T-cell (primary cell): ENCODE measurements at regions not wholly inside any gene's neighbourhood (a gene's known extent, or its start where the extent isn't known, plus 50 kb on each side); places are given as distances from the start of the nearest gene placed in this dataset.

Experiments
- ATAC-seq, 4 experiments: fragments of 200-7000 bp in 3 of 4; fragments of 150-1000 bp in 1 of 4; cut with Tn5 transposase; replicated peaks in 1 of 4; 1 replicate in 3 of 4; 2 replicates in 1 of 4; pipeline ENCODE4 v1.10.0; 2021; ENCODE audit warnings: moderate library complexity in 3 of 4, mild to moderate bottlenecking in 2 of 4, moderate number of reproducible peaks in 1 of 4
- CTCF ChIA-PET, 2 donors: fragments of 300-600 bp; sonication (Branson Sonifier 250); formaldehyde crosslinking; loops; one replicate each; lab custom pipeline; 2022; ENCODE audit warnings: antibody characterized with exemption in 2 of 2; lab: Charles Lee
- POLR2A ChIA-PET, 2 donors: fragments of 300-600 bp; sonication (Branson Sonifier 250); formaldehyde crosslinking; loops; one replicate each; lab custom pipeline; 2022; ENCODE audit warnings: antibody characterized with exemption in 2 of 2; lab: Charles Lee
- DNase-seq, 35 experiments: peaks; one replicate each; pipeline versions ENCODE4 v3.0.0 to v3.0.0-alpha.2; 2013 to 2023
- H3K27ac ChIP-seq: one replicate; pipeline ENCODE4 v1.5.1; 2013; ENCODE audit warnings: low read length
- H3K27me3 ChIP-seq, 2 experiments: replicated peaks in 1 of 2; 1 replicate in 1 of 2; 2 replicates in 1 of 2; pipeline versions ENCODE4 v1.6.1 to v1.7.0; 2013; ENCODE audit warnings: low read length in 1 of 2, mixed read lengths in 1 of 2; ENCODE audit not compliant: control insufficient read depth in 2 of 2, insufficient read depth in 2 of 2; ENCODE audit errors: extremely low read depth in 1 of 2
- H3K36me3 ChIP-seq, 2 donors: 1 replicate in 1 of 2; 2 replicates in 1 of 2; pipeline versions ENCODE4 v1.6.1 to v1.7.0; 2013; ENCODE audit warnings: low read length in 1 of 2; ENCODE audit not compliant: control insufficient read depth in 2 of 2, insufficient read depth in 1 of 2; ENCODE audit errors: extremely low read depth in 1 of 2
- H3K4me1 ChIP-seq, 2 experiments: 1 replicate in 1 of 2; 2 replicates in 1 of 2; pipeline versions ENCODE4 v1.6.1 to v1.7.0; 2013; ENCODE audit warnings: low read length in 2 of 2, mixed read lengths in 1 of 2; ENCODE audit not compliant: insufficient read depth in 2 of 2, control insufficient read depth in 1 of 2; ENCODE audit errors: extremely low read depth in 1 of 2
- H3K4me3 ChIP-seq, 2 donors: 1 replicate in 1 of 2; 2 replicates in 1 of 2; pipeline versions ENCODE4 v1.5.1 to v1.7.0; 2013; ENCODE audit warnings: mild to moderate bottlenecking in 2 of 2, low read length in 1 of 2, moderate library complexity in 1 of 2; ENCODE audit not compliant: control insufficient read depth in 1 of 2; ENCODE audit errors: extremely low read depth in 1 of 2
- H3K9me3 ChIP-seq: 2 replicates; pipeline ENCODE4 v1.7.0; 2013
- H3K27ac Mint-ChIP-seq, 2 donors: one replicate each; pipeline ENCODE4 v1.8.0; 2020 to 2021; ENCODE audit warnings: mild to moderate bottlenecking in 2 of 2, mixed read lengths in 2 of 2
- H3K27me3 Mint-ChIP-seq, 2 donors: one replicate each; pipeline ENCODE4 v1.8.0; 2021 to 2022; ENCODE audit warnings: mixed read lengths in 2 of 2
- H3K36me3 Mint-ChIP-seq: one replicate; pipeline ENCODE4 v1.8.0; 2021; ENCODE audit warnings: mixed read lengths
- H3K4me1 Mint-ChIP-seq, 3 donors: one replicate each; pipeline ENCODE4 v1.8.0; 2020 to 2022; ENCODE audit warnings: mixed read lengths in 3 of 3, mild to moderate bottlenecking in 1 of 3
- H3K4me3 Mint-ChIP-seq, 3 donors: one replicate each; pipeline ENCODE4 v1.8.0; 2020 to 2022; ENCODE audit warnings: mild to moderate bottlenecking in 3 of 3, mixed read lengths in 3 of 3, moderate library complexity in 3 of 3
- H3K9me3 Mint-ChIP-seq, 3 donors: one replicate each; pipeline ENCODE4 v1.8.0; 2020 to 2022; ENCODE audit warnings: mixed read lengths in 3 of 3
- WGBS: methylation state at CpG from one replicate; pipeline ENCODE4 v1.1.5; 2013; ENCODE audit warnings: missing lambda C conversion rate; ENCODE audit not compliant: insufficient coverage; 5-methylcytosine and 5-hydroxymethylcytosine counted together

DNA sequence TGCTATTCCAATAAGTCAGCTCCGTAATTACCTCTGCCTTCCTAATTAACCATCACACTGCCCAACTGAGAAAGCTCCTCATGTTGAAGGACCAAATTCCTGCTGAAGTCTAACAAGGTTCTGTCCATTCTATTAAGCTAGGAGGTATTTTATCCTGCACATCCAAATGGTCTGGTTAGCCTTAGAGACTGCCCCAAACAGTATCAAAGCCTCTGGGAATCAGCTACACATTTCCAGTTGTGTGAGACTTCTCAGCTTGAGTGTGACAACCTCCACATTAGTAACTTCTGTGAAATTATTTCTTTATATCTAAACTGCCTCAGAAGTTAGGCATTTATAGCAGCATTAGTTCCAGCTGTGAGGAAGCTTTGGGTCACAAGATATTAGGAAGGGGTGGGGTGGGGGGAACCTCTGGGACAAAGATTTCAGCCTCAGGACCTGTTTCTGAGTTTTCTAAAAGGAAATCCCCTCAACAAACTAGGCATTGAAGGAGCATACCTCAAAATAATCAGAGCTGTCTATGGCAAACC lies 150.5 kb upstream of the DUSP10 start:
- 100% methylated on average over 1 of the region's 1 CpG for WGBS

DNA sequence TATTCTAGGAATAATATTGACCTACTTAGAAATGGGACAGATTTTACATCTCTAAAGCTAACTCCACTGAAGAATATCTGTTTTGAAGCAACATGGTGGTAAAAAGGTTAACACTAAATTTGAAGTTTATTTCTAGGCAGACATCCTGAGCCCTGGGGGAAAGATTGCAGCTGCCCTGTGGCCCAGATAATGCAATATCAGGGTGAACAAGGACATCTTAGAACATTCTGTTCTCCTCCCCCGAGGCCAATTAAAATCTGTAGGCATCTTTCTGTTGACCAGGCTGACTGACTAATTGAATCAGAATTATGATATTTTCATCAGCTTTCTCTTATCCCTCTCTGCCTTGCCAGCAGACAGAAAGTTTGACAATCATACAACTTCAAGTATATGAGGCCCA lies 149.8 kb upstream of the DUSP10 start:
- Histone ChIP-seq H3K4me1 (no peaks in the 10 kb centered on the region), H3K36me3 (no peaks in the 10 kb centered on the region), H3K9me3 (no peaks in the 10 kb centered on the region), H3K4me3 (no peak overlapping the region), H3K27ac (no peak overlapping the region), H3K27me3 (no peaks in the 10 kb centered on the region)
- ATAC-seq, result no peak
- Mint-ChIP-seq H3K27me3 (peaks cover 6% of the 10 kb centered on the region in 2 donors), H3K36me3 (no peaks in the 10 kb centered on the region), H3K27ac (no peak overlapping the region), H3K4me1 (peaks cover 0 to 3% (median 0%) of the 10 kb centered on the region in 3 donors), H3K9me3 (no peaks in the 10 kb centered on the region), H3K4me3 (no peak overlapping the region)
- CTCF ChIA-PET, result interaction anchor here in 1 of 2 donors (0.7 kb wide), 1 partner anchor 13 kb away, joined by 3 read pairs; no protein-coding TSS in a partner anchor
- DNase-seq, result no peak
- POLR2A ChIA-PET, result interaction anchor here in 1 of 2 donors (0.7 kb wide), 1 partner anchor 260 kb away, joined by 6 read pairs; no protein-coding TSS in a partner anchor
- no CpG with 5 or more reads among the region's 1 CpG for WGBS

More for the DNA sequence above, 150.5 kb upstream of the DUSP10 start:
- DNase-seq (no peak), ATAC-seq (no peak)
- no peaks in the 10 kb centered on the region for H3K9me3 Mint-ChIP-seq
- H3K27ac Mint-ChIP-seq, result no peak overlapping the region
- H3K4me3 Mint-ChIP-seq, result no peak overlapping the region
- Histone ChIP-seq H3K36me3 (no peaks in the 10 kb centered on the region), H3K27ac (no peak overlapping the region), H3K27me3 (no peaks in the 10 kb centered on the region), H3K4me3 (no peak overlapping the region), H3K4me1 (no peaks in the 10 kb centered on the region), H3K9me3 (no peaks in the 10 kb centered on the region)
- H3K27me3 Mint-ChIP-seq, result peaks cover 6% of the 10 kb centered on the region in 2 donors
- POLR2A ChIA-PET, result interaction anchor here in 1 of 2 donors (0.7 kb wide), 1 partner anchor 261 kb away, joined by 6 read pairs; no protein-coding TSS in a partner anchor
- no peaks in the 10 kb centered on the region for H3K36me3 Mint-ChIP-seq
- H3K4me1 Mint-ChIP-seq, result peaks cover 0 to 3% (median 0%) of the 10 kb centered on the region in 3 donors
- CTCF ChIA-PET, result interaction anchor here in 1 of 2 donors (0.7 kb wide), 1 partner anchor 14 kb away, joined by 3 read pairs; no protein-coding TSS in a partner anchor

DNA sequence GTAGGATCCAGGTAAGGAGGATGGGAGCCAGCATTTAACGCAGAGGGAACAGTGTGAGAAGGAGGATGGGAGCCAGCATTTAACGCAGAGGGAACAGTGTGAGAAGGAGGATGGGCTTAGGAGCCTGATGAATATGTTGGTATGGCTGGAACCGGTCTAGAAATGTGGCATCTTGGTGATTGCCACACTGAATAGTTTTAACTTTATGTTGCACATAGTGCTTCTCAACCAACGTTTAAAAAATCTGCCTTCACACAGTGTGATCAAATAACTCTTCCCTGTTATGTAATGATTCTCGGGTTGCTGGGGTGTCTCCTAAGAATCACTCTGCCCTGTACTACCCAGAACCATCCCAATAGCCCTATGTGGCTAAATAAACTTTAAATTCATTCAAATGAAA lies 146.9 kb upstream of the DUSP10 start:
- CTCF ChIA-PET, result no interaction called here
- 88% methylated on average over 3 of the region's 5 CpGs for WGBS

DNA sequence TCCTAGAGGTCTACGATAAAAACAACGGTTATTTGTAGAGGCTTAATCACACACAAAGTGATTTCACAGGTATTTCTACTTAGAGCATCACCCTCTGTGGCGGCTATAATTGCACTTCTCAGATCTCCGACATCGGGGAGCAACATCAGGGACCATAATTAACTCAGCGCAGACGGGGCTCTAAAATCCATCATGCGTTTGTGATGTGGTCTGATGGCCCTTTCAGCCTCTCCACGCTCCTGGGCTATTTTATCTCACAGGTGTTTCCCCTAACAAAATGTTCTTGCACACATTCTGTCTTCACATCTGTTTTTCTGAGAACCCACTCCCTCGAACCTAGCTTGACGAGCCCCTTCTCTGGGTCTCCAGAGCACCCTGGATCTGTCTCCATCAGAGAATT lies 146.3 kb upstream of the DUSP10 start:
- no peaks in the 10 kb centered on the region for H3K27me3 ChIP-seq
- no peaks in the 10 kb centered on the region for H3K9me3 Mint-ChIP-seq
- DNase-seq (no peak), ATAC-seq (no peak)
- H3K27ac ChIP-seq, result no peak overlapping the region
- no peak overlapping the region for H3K4me3 ChIP-seq
- no peaks in the 10 kb centered on the region for H3K9me3 ChIP-seq
- 27% methylated on average over 9 of the region's 11 CpGs for WGBS
- H3K4me1 Mint-ChIP-seq, result peaks cover 0 to 3% (median 0%) of the 10 kb centered on the region in 3 donors
- no peaks in the 10 kb centered on the region for H3K4me1 ChIP-seq
- ChIA-PET POLR2A (no interaction called here), CTCF (interaction anchor here in 1 of 2 donors (0.6 kb wide), 1 partner anchor 18 kb away, joined by 4 read pairs; no protein-coding TSS in a partner anchor)
- no peak overlapping the region for H3K4me3 Mint-ChIP-seq
- H3K27me3 Mint-ChIP-seq, result peaks cover 6% of the 10 kb centered on the region in 2 donors
- H3K36me3 Mint-ChIP-seq, result no peaks in the 10 kb centered on the region
- no peaks in the 10 kb centered on the region for H3K36me3 ChIP-seq
- H3K27ac Mint-ChIP-seq, result no peak overlapping the region

More for the DNA sequence above, 146.9 kb upstream of the DUSP10 start:
- no peak overlapping the region for H3K27ac Mint-ChIP-seq
- H3K27me3 Mint-ChIP-seq, result peaks cover 6% of the 10 kb centered on the region in 2 donors
- Histone ChIP-seq H3K36me3 (no peaks in the 10 kb centered on the region), H3K9me3 (no peaks in the 10 kb centered on the region), H3K27me3 (no peaks in the 10 kb centered on the region), H3K4me1 (no peaks in the 10 kb centered on the region), H3K27ac (no peak overlapping the region), H3K4me3 (no peak overlapping the region)
- POLR2A ChIA-PET, result no interaction called here
- no peaks in the 10 kb centered on the region for H3K9me3 Mint-ChIP-seq
- H3K36me3 Mint-ChIP-seq, result no peaks in the 10 kb centered on the region
- DNase-seq, result no peak
- peaks cover 0 to 3% (median 0%) of the 10 kb centered on the region in 3 donors for H3K4me1 Mint-ChIP-seq
- no peak for ATAC-seq
- no peak overlapping the region for H3K4me3 Mint-ChIP-seq

DNA sequence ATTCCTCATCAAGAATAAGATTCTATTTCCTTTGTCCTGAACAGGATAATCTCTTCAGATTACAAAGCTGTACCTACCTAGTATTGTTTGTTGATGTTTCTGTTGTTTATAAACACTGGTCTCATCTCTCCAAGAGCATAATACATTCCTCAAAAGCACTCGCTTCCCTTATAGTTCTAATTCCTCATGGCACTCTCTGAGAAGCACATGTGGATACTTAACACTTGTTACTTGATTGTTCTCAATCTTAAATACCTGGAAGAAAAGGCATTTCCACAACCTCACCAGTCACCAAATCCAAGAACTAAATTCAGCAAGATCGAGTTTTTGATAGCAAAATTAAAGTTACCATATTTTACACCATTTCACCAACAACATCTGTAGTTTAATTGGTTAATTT lies 145.9 kb upstream of the DUSP10 start:
- H3K9me3 Mint-ChIP-seq, result no peaks in the 10 kb centered on the region
- CTCF ChIA-PET, result interaction anchor here in 1 of 2 donors (0.6 kb wide), 1 partner anchor 18 kb away, joined by 4 read pairs; no protein-coding TSS in a partner anchor
- ATAC-seq, result no peak
- Histone ChIP-seq H3K4me1 (no peaks in the 10 kb centered on the region), H3K9me3 (no peaks in the 10 kb centered on the region), H3K27ac (no peak overlapping the region), H3K36me3 (no peaks in the 10 kb centered on the region), H3K4me3 (no peak overlapping the region), H3K27me3 (no peaks in the 10 kb centered on the region)
- POLR2A ChIA-PET, result no interaction called here
- 80% methylated on average over 1 of the region's 2 CpGs for WGBS
- H3K4me3 Mint-ChIP-seq, result no peak overlapping the region
- DNase-seq, result no peak
- peaks cover 0 to 3% (median 0%) of the 10 kb centered on the region in 3 donors for H3K4me1 Mint-ChIP-seq
- no peaks in the 10 kb centered on the region for H3K36me3 Mint-ChIP-seq
- peaks cover 6% of the 10 kb centered on the region in 2 donors for H3K27me3 Mint-ChIP-seq
- no peak overlapping the region for H3K27ac Mint-ChIP-seq

DNA sequence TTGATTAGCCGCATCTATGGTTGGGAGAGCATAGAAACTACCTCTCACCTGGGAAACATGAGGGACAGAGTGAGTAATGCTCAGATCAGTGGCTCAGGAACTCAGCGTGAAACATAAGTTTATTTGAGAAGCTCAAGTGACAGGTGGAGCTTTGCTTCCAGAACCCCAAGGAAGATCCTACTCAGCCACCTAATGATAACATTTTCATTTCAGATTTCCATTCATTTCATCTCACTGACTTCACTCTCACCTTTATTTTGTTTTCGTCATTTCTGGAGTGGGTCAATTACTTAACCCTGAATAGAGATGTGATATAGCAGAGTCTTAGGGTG lies 145.5 kb upstream of the DUSP10 start:
- Histone ChIP-seq H3K27me3 (no peaks in the 10 kb centered on the region), H3K4me1 (no peaks in the 10 kb centered on the region), H3K9me3 (no peaks in the 10 kb centered on the region), H3K27ac (no peak overlapping the region), H3K36me3 (no peaks in the 10 kb centered on the region), H3K4me3 (no peak overlapping the region)
- ATAC-seq (no peak), DNase-seq (no peak)
- Mint-ChIP-seq H3K4me3 (no peak overlapping the region), H3K27me3 (peaks cover 6% of the 10 kb centered on the region in 2 donors), H3K27ac (no peak overlapping the region), H3K4me1 (peaks cover 0 to 3% (median 0%) of the 10 kb centered on the region in 3 donors), H3K36me3 (no peaks in the 10 kb centered on the region), H3K9me3 (no peaks in the 10 kb centered on the region)
- POLR2A ChIA-PET, result no interaction called here
- CTCF ChIA-PET, result no interaction called here
- no CpG with 5 or more reads among the region's 3 CpGs for WGBS
